GM12878 (cell line): ENCODE measurements at regions not wholly inside any gene's neighbourhood (a gene's known extent, or its start where the extent isn't known, plus 50 kb on each side); places are given as distances from the start of the nearest gene placed in this dataset.

Source experiments
- ATAC-seq: fragments of 200-7000 bp; cut with Tn5 transposase; 3 replicates; pipeline ENCODE4 v1.9.1; 2020; ENCODE audit warnings: mild to moderate bottlenecking, moderate library complexity
- BruUV-seq: library from RNA; stranded (reverse); fragments of 400-500 nt; replicated peaks from 2 replicates; lab custom pipeline; 2021; lab: Mats Ljungman, UMichigan
- CTCF ChIA-PET: fragments of 300-600 bp; sonication (Branson Sonifier 250); formaldehyde crosslinking; extraction: SDS; loops from one replicate; lab custom pipeline; 2021; ENCODE audit warnings: inconsistent platforms; lab: Yijun Ruan, JAX
- POLR2A ChIA-PET: fragments of 350-600 bp; formaldehyde crosslinking; extraction: SDS; loops from one replicate; lab custom pipeline; 2021; ENCODE audit warnings: inconsistent platforms; lab: Charles Lee
- RAD21 ChIA-PET: fragments of 300-600 bp; sonication (Branson Sonifier 250); formaldehyde crosslinking; loops from one replicate; lab custom pipeline; 2023; ENCODE audit warnings: antibody characterized with exemption; ENCODE audit not compliant: unreplicated experiment; lab: Charles Lee
- SMC1A ChIA-PET: fragments of 300-600 bp; sonication (Branson Sonifier 250); formaldehyde crosslinking; loops from one replicate; lab custom pipeline; 2023; ENCODE audit not compliant: unreplicated experiment, uncharacterized antibody; lab: Charles Lee
- DNase-seq: peaks from one replicate; pipeline ENCODE4 v3.0.0-alpha.2; 2011; ENCODE audit warnings: low read depth, low spot score
- FAIRE-seq: peaks from 3 replicates; lab custom pipeline; 2011; peaks lifted over from hg19 to GRCh38; lab: Jason Lieb, UNC
- H2AFZ ChIP-seq: 2 replicates; pipeline ENCODE4 v1.6.0; 2011; ENCODE audit warnings: low read depth, low read length, control low read depth; ENCODE audit not compliant: control insufficient read depth
- H3K27ac ChIP-seq: 2 replicates; pipeline ENCODE4 v1.5.1; 2011; ENCODE audit warnings: control low read depth; ENCODE audit not compliant: control insufficient read depth, insufficient read depth
- H3K27me3 ChIP-seq, 2 experiments: replicated peaks in 1 of 2; 2 replicates each; pipeline versions ENCODE4 v1.6.0 to v1.6.1; 2011; ENCODE audit warnings: low read length in 1 of 2; ENCODE audit not compliant: control insufficient read depth in 2 of 2, insufficient read depth in 2 of 2
- H3K36me3 ChIP-seq, 2 experiments: 2 replicates each; pipeline ENCODE4 v1.5.1; 2011; ENCODE audit warnings: low read length in 1 of 2; ENCODE audit not compliant: control insufficient read depth in 2 of 2, insufficient read depth in 2 of 2
- H3K4me1 ChIP-seq: 2 replicates; pipeline ENCODE4 v1.6.1; 2011; ENCODE audit warnings: mild to moderate bottlenecking, low read length, moderate library complexity, mixed read lengths; ENCODE audit not compliant: control insufficient read depth, insufficient read depth
- H3K4me2 ChIP-seq: 2 replicates; pipeline ENCODE4 v1.6.0; 2011; ENCODE audit warnings: control low read depth; ENCODE audit not compliant: control insufficient read depth, insufficient read depth
- H3K4me3 ChIP-seq: fragments of 200-600 bp; sonication (generic); 2 replicates; pipeline ENCODE4 v1.5.1; 2016
- H3K79me2 ChIP-seq: 2 replicates; pipeline ENCODE4 v1.6.0; 2011; ENCODE audit warnings: low read length; ENCODE audit not compliant: control insufficient read depth, insufficient read depth
- H3K9ac ChIP-seq: 2 replicates; pipeline ENCODE4 v1.8.0; 2011; ENCODE audit warnings: low read length, control low read depth, mixed read lengths; ENCODE audit not compliant: control insufficient read depth, insufficient read depth
- H3K9me3 ChIP-seq: replicated peaks from 3 replicates; pipeline ENCODE4 v1.5.1; 2011; ENCODE audit warnings: mild to moderate bottlenecking, low read length; ENCODE audit not compliant: control insufficient read depth, insufficient read depth
- H4K20me1 ChIP-seq: 2 replicates; pipeline ENCODE4 v1.6.0; 2011; ENCODE audit not compliant: control insufficient read depth, insufficient read depth
- BMI1 ChIP-seq: fragments of 450-650 bp; IDR thresholded peaks from 2 replicates; pipeline ENCODE4 v1.6.1; 2016; ENCODE audit warnings: mild to moderate bottlenecking, moderate library complexity, borderline replicate concordance
- ESRRA ChIP-seq: IDR thresholded peaks from 2 replicates; pipeline ENCODE4 v1.6.1; 2012; ENCODE audit warnings: mild to moderate bottlenecking, low read length, improper control_type of control experiment
- IKZF1 ChIP-seq: fragments of 450-650 bp; conservative IDR thresholded peaks from 2 replicates; pipeline ENCODE4 v1.6.1; 2017; ENCODE audit warnings: antibody characterized with exemption, mild to moderate bottlenecking
- LARP7 ChIP-seq: fragments of 450-650 bp; IDR thresholded peaks from 2 replicates; pipeline ENCODE4 v1.6.1; 2017; ENCODE audit warnings: mild to moderate bottlenecking
- NFYB ChIP-seq: IDR thresholded peaks from 2 replicates; pipeline ENCODE4 v1.6.1; 2011; ENCODE audit warnings: low read depth, mild to moderate bottlenecking, low read length, improper control_type of control experiment, moderate library complexity; ENCODE audit not compliant: insufficient read depth
- NR2C2 ChIP-seq: IDR thresholded peaks from 2 replicates; pipeline ENCODE4 v1.6.1; 2011; ENCODE audit warnings: borderline replicate concordance, low read depth; ENCODE audit not compliant: control insufficient read depth, insufficient read length
- RAD21 ChIP-seq: IDR thresholded peaks from 2 replicates; pipeline ENCODE4 v1.6.1; 2011; ENCODE audit warnings: mild to moderate bottlenecking, low read depth, low read length, moderate library complexity; ENCODE audit not compliant: insufficient read depth
- SMAD1 ChIP-seq: fragments of 450-650 bp; IDR thresholded peaks from 2 replicates; pipeline ENCODE4 v1.6.1; 2018; ENCODE audit warnings: mild to moderate bottlenecking, low read depth; ENCODE audit not compliant: partially characterized antibody
- TAF1 ChIP-seq: IDR thresholded peaks from 2 replicates; pipeline ENCODE4 v1.6.1; 2011; ENCODE audit warnings: mild to moderate bottlenecking, low read depth, low read length, borderline replicate concordance
- TCF12 ChIP-seq: IDR thresholded peaks from 2 replicates; pipeline ENCODE4 v1.6.1; 2011; ENCODE audit warnings: low read depth, mild to moderate bottlenecking, low read length
- WRNIP1 ChIP-seq: IDR thresholded peaks from 2 replicates; pipeline ENCODE4 v1.6.1; 2011; ENCODE audit warnings: low read depth, low read length, improper control_type of control experiment, borderline replicate concordance
- YBX1 ChIP-seq: fragments of 450-650 bp; IDR thresholded peaks from 2 replicates; pipeline ENCODE4 v1.6.1; 2016; ENCODE audit warnings: antibody characterized with exemption
- ZNF24 ChIP-seq: fragments of 450-650 bp; IDR thresholded peaks from 2 replicates; pipeline ENCODE4 v1.6.1; 2017; ENCODE audit warnings: antibody characterized with exemption, mild to moderate bottlenecking
- WGBS: methylation state at CpG from one replicate; pipeline ENCODE4 v1.1.6; 2016; ENCODE audit warnings: low lambda C conversion rate; ENCODE audit not compliant: insufficient replicate concordance, insufficient coverage; ENCODE audit errors: missing lambda C conversion rate; 5-methylcytosine and 5-hydroxymethylcytosine counted together
- in situ Hi-C: fragments of 300-500 bp; cut with MboI; formaldehyde crosslinking; loops from 9 replicates; pipeline ENCODE4 v1.14.3; 2018; ENCODE audit warnings: mixed read lengths
- intact Hi-C: fragments of 100-400 bp; cut with micrococcal nuclease; formaldehyde crosslinking; loops from one replicate; pipeline ENCODE4 v1.14.2; 2022; ENCODE audit not compliant: unreplicated experiment
- TF ChIP-seq, protein P1 (sequence below): IDR thresholded peaks from 2 replicates; pipeline ENCODE4 v1.6.1; 2011; ENCODE audit warnings: low read depth, mild to moderate bottlenecking, low read length, moderate library complexity, borderline replicate concordance; ENCODE audit errors: extremely low read depth

DNA sequence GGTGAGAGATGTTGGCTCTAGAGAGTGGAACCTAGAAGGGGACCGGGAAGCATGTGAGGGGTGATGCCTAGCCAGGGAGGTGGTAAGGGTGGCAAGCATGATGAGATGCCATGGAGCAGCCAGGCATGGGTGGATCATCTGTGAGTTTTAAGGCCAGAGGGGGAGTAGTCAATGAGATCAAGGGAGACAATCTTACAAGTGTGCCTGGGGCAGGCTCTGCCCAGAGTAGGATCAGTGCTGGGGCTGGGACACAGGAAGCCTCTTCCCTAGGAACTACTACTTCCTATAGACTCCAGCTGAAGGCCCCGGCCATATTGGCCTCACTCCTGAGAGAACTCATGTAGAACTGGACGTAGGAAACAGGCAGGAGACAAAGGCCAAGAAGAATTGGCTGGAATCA is 192.4 kb upstream of the CSF3R start:
- FAIRE-seq: no peak

DNA sequence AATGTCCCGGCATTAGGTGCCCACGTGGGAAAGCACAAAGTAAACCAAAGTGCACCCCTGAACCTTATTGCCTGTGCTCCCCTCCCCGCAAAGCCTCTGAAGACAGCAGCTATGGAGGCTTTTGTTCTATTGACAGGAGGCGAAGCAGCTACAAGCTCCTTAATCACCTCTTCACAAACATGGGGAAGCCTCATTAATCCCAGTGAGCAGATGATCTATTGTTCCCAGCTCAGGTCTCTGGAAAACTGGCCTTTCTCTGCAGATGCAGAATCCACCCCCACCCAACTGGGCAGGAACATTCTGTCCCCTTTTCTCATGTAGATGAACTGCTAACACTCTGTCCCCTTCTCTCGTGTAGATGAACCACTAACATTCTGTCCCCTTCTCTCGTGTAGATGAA is 190.5 kb upstream of the CSF3R start:
- Histone ChIP-seq H3K4me1 (no peaks in the 10 kb centered on the region), H4K20me1 (no peaks in the 10 kb centered on the region), H3K9me3 (no peaks in the 10 kb centered on the region), H3K4me3 (no peak overlapping the region), H3K36me3 (no peaks in the 10 kb centered on the region), H3K27me3 (peaks cover 0 to 4% of the 10 kb centered on the region in 2 experiments; a peak in 3 of 4 replicates), H3K27ac (no peak overlapping the region), H3K79me2 (no peaks in the 10 kb centered on the region), H3K4me2 (no peak overlapping the region), H2AFZ (no peak overlapping the region), H3K9ac (no peak overlapping the region)
- WGBS: 18% methylated on average over 6 of the region's 6 CpGs
- intact Hi-C loops: no loop called here
- TF ChIP-seq IKZF1: no peak
- TF ChIP-seq BMI1: no peak
- no peak for TF ChIP-seq SMAD1
- ATAC-seq: no peak
- CTCF ChIA-PET: no interaction called here
- SMC1A ChIA-PET: no interaction called here
- RAD21 ChIA-PET: no interaction called here
- in situ Hi-C loops: no loop called here
- DNase-seq: no peak
- POLR2A ChIA-PET: no interaction called here
- FAIRE-seq: no peak
- BruUV-seq: no TSS peak

More for the DNA sequence above, 192.4 kb upstream of the CSF3R start:
- Histone ChIP-seq H4K20me1 (no peaks in the 10 kb centered on the region), H3K4me2 (no peak overlapping the region), H2AFZ (no peak overlapping the region), H3K27me3 (peaks cover 0 to 4% of the 10 kb centered on the region in 2 experiments; a peak in 3 of 4 replicates), H3K79me2 (no peaks in the 10 kb centered on the region), H3K9ac (no peak overlapping the region), H3K36me3 (no peaks in the 10 kb centered on the region), H3K9me3 (no peaks in the 10 kb centered on the region), H3K27ac (no peak overlapping the region), H3K4me1 (no peaks in the 10 kb centered on the region), H3K4me3 (no peak overlapping the region)
- DNase-seq (no peak), ATAC-seq (no peak)
- WGBS: 15% methylated on average over 3 of the region's 3 CpGs
- intact Hi-C loops: no loop called here
- in situ Hi-C loops: no loop called here
- ChIA-PET SMC1A (no interaction called here), RAD21 (no interaction called here), POLR2A (no interaction called here), CTCF (no interaction called here)
- no TSS peak for BruUV-seq
- TF ChIP-seq TAF1: no peak
- no peak for TF ChIP-seq ZNF24
- TF ChIP-seq TCF12: no peak
- no peak for TF ChIP-seq YBX1
- TF ChIP-seq WRNIP1: no peak
- TF ChIP-seq NFYB: no peak
- TF ChIP-seq, protein P1, sequence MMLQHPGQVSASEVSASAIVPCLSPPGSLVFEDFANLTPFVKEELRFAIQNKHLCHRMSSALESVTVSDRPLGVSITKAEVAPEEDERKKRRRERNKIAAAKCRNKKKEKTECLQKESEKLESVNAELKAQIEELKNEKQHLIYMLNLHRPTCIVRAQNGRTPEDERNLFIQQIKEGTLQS: no peak
- TF ChIP-seq ESRRA: no peak
- no peak for TF ChIP-seq NR2C2
- no peak for TF ChIP-seq RAD21
- no peak for TF ChIP-seq LARP7
